VCaP (cell line): ENCODE measurements at regions not wholly inside any gene's neighbourhood (a gene's known extent, or its start where the extent isn't known, plus 50 kb on each side); places are given as distances from the start of the nearest gene placed in this dataset.

Source experiments
- H3K27ac ChIP-seq: fragments of 450-650 bp; 2 replicates; pipeline ENCODE4 v1.5.1; 2017
- CTCF ChIP-seq: fragments of 450-650 bp; conservative IDR thresholded peaks from 2 replicates; pipeline ENCODE4 v1.5.1; 2017; ENCODE audit warnings: mild to moderate bottlenecking, moderate library complexity

GRCh38 chr5:171575808-171576207, 156.4 kb downstream of the FGF18 start:
- TF ChIP-seq CTCF, result no peak
- H3K27ac ChIP-seq, result no peak overlapping the region

GRCh38 chr5:171577042-171577758, 157.8 kb downstream of the FGF18 start:
- H3K27ac ChIP-seq, result no peak overlapping the region
- TF ChIP-seq CTCF, result no peak

- TF ChIP-seq CTCF, result no peak
- no peak overlapping the region for H3K27ac ChIP-seq
Measured at GRCh38 chr5:171578049-171578828, 158.8 kb downstream of the FGF18 start.

GRCh38 chr5:171578829-171579491, 159.5 kb downstream of the FGF18 start:
- H3K27ac ChIP-seq, result no peak overlapping the region
- no peak for TF ChIP-seq CTCF

- no peak overlapping the region for H3K27ac ChIP-seq
- TF ChIP-seq CTCF, result no peak
Measured at GRCh38 chr5:171579976-171580411, 160.5 kb downstream of the FGF18 start.

GRCh38 chr5:171580502-171581265, 161.2 kb downstream of the FGF18 start:
- no peak for TF ChIP-seq CTCF
- no peak overlapping the region for H3K27ac ChIP-seq
